HepG2 (cell line): ENCODE measurements at regions not wholly inside any gene's neighbourhood (a gene's known extent, or its start where the extent isn't known, plus 50 kb on each side); places are given as distances from the start of the nearest gene placed in this dataset.

ENCODE experiments used
- ATAC-seq: fragments of 200-7000 bp; cut with Tn5 transposase; 3 replicates; pipeline ENCODE4 v1.9.1; 2020; ENCODE audit warnings: mild to moderate bottlenecking, moderate library complexity
- BruUV-seq: library from RNA; stranded (reverse); fragments of 400-500 nt; replicated peaks from 2 replicates; lab custom pipeline; 2021; lab: Mats Ljungman, UMichigan
- CTCF ChIA-PET: fragments of 300-600 bp; formaldehyde crosslinking; extraction: SDS; loops from one replicate; lab custom pipeline; 2021; ENCODE audit warnings: low total read pairs, inconsistent platforms, low intra/inter-chr PET ratio; lab: Yijun Ruan, JAX
- POLR2A ChIA-PET: fragments of 350-600 bp; sonication (Branson Sonifier 250); formaldehyde crosslinking; loops from one replicate; lab custom pipeline; 2020; ENCODE audit warnings: antibody characterized with exemption, inconsistent platforms; lab: Yijun Ruan, JAX
- DNase-seq: peaks from one replicate; pipeline ENCODE4 v3.0.0-alpha.2; 2015; ENCODE audit warnings: low spot score
- FAIRE-seq: peaks from 3 replicates; lab custom pipeline; 2011; peaks lifted over from hg19 to GRCh38; lab: Jason Lieb, UNC
- H2AFZ ChIP-seq: one replicate; pipeline ENCODE4 v1.6.1; 2011; ENCODE audit warnings: low read length, inconsistent platforms
- H3K27ac ChIP-seq: fragments of 300-600 bp; 3 replicates; pipeline ENCODE4 v1.8.0; 2011; ENCODE audit warnings: mixed run types, mild to moderate bottlenecking, mixed read lengths, low read length, inconsistent platforms; ENCODE audit not compliant: insufficient read depth; ENCODE audit errors: extremely low read length
- H3K27me3 ChIP-seq, 2 experiments: fragments of 200-600 bp in 1 of 2; 2 replicates in 1 of 2; 3 replicates in 1 of 2; pipeline versions ENCODE4 v1.6.0 to v1.8.0; 2011; ENCODE audit warnings: low read length in 2 of 2, mild to moderate bottlenecking in 2 of 2, moderate library complexity in 2 of 2, inconsistent platforms in 1 of 2; ENCODE audit not compliant: insufficient read depth in 2 of 2, control insufficient read depth in 1 of 2
- H3K36me3 ChIP-seq, 2 experiments: fragments of 200-600 bp in 1 of 2; replicated peaks in 1 of 2; 2 replicates in 1 of 2; 3 replicates in 1 of 2; pipeline versions ENCODE4 v1.5.1 to v1.8.0; 2011; ENCODE audit warnings: low read length in 2 of 2, inconsistent platforms in 1 of 2; ENCODE audit not compliant: insufficient read depth in 2 of 2, control insufficient read depth in 1 of 2
- H3K4me1 ChIP-seq: 2 replicates; pipeline ENCODE4 v1.5.1; 2012; ENCODE audit warnings: low read length, inconsistent platforms; ENCODE audit not compliant: insufficient read depth
- H3K4me2 ChIP-seq: 2 replicates; pipeline ENCODE4 v1.6.0; 2011; ENCODE audit warnings: low read depth, low read length, inconsistent platforms
- H3K4me3 ChIP-seq, 3 experiments: fragments of 200-600 bp in 1 of 3; sonication (generic), shearing (Covaris generic) in 1 of 3; replicated peaks in 1 of 3; 2 replicates each; pipeline ENCODE4 v1.5.1; 2011 to 2016; ENCODE audit warnings: low read length in 3 of 3, inconsistent platforms in 2 of 3, low read depth in 2 of 3, mild to moderate bottlenecking in 2 of 3, control low read depth in 1 of 3, mixed read lengths in 1 of 3; ENCODE audit not compliant: insufficient read depth in 1 of 3
- H3K79me2 ChIP-seq: one replicate; pipeline ENCODE4 v1.6.1; 2011; ENCODE audit warnings: low read length, inconsistent platforms; ENCODE audit not compliant: insufficient read depth
- H3K9ac ChIP-seq: 2 replicates; pipeline ENCODE4 v1.6.0; 2011; ENCODE audit warnings: mild to moderate bottlenecking, low read depth, low read length, inconsistent platforms; ENCODE audit not compliant: insufficient read depth
- H3K9me3 ChIP-seq: 2 replicates; pipeline ENCODE4 v1.5.1; 2012; ENCODE audit warnings: mild to moderate bottlenecking, low read length
- H4K20me1 ChIP-seq: 2 replicates; pipeline ENCODE4 v1.6.0; 2011; ENCODE audit warnings: inconsistent platforms, mild to moderate bottlenecking, low read length, moderate library complexity; ENCODE audit not compliant: insufficient read depth
- SMARCC2 ChIP-seq: fragments of 450-650 bp; IDR thresholded peaks from 2 replicates; pipeline ENCODE4 v1.6.1; 2017; ENCODE audit warnings: antibody characterized with exemption, mild to moderate bottlenecking
- ZBTB42 ChIP-seq: sonication (generic); formaldehyde crosslinking; IDR thresholded peaks from 2 replicates; pipeline ENCODE4 v1.5.0; 2020; ENCODE audit warnings: mild to moderate bottlenecking, missing genetic modification reagents
- ZNF737 ChIP-seq: sonication (generic); formaldehyde crosslinking; IDR thresholded peaks from 2 replicates; pipeline ENCODE4 v1.5.0; 2020; ENCODE audit warnings: missing genetic modification reagents, mild to moderate bottlenecking, borderline replicate concordance
- WGBS: methylation state at CpG from one replicate; pipeline ENCODE4 v1.1.6; 2017; ENCODE audit warnings: low lambda C conversion rate; 5-methylcytosine and 5-hydroxymethylcytosine counted together
- in situ Hi-C: cut with HindIII; loops from 2 replicates; pipeline ENCODE4 v1.10.0; 2017; ENCODE audit warnings: low pct_unique_long_range_greater_than_20kb; ENCODE audit not compliant: extremely low pct_ligation_motif_present
- intact Hi-C: fragments of 100-400 bp; cut with micrococcal nuclease; formaldehyde crosslinking; loops from one replicate; pipeline ENCODE4 v1.10.0; 2022; ENCODE audit not compliant: unreplicated experiment
- TF ChIP-seq, protein P1 (sequence below): sonication (generic); formaldehyde crosslinking; IDR thresholded peaks from 2 replicates; pipeline ENCODE4 v1.8.1; 2022; ENCODE audit warnings: low read depth, mild to moderate bottlenecking, missing genetic modification reagents
- TF ChIP-seq, protein P2 (sequence below): sonication (generic); formaldehyde crosslinking; IDR thresholded peaks from 2 replicates; pipeline ENCODE4 v1.4.0; 2020; ENCODE audit warnings: low read depth, missing genetic modification reagents

DNA sequence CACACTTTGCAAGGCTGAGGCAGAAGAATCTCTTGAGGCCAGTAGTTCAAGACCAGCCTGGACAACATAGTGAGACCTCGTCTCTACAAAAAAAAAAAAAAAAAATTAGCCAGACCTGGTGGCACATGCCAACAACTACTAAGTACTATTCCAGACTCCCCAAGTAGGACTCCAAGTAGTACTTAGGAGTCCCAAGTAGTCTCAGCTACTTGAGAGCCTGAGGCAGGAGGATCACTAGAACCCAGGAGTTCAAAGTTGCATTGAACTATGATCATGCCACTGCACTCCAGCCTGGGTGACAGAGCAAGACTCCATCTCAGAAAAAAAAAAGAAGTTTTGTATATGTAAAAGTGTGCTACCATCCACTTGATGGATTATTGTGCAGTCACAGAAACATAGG lies 486.6 kb downstream of the SOX2 start:
- Histone ChIP-seq H3K9me3 (no peaks in the 10 kb centered on the region), H3K4me2 (no peak overlapping the region), H2AFZ (no peak overlapping the region), H3K4me3 (no peak overlapping the region), H3K27ac (no peak overlapping the region), H3K4me1 (no peaks in the 10 kb centered on the region), H4K20me1 (no peaks in the 10 kb centered on the region), H3K9ac (no peak overlapping the region), H3K36me3 (no peaks in the 10 kb centered on the region), H3K79me2 (no peaks in the 10 kb centered on the region), H3K27me3 (no peaks in the 10 kb centered on the region; a peak in 1 of 5 replicates)
- in situ Hi-C loops = no loop called here
- ChIA-PET CTCF (no interaction called here), POLR2A (no interaction called here)
- WGBS = 17% methylated on average over 1 of the region's 1 CpG
- no TSS peak for BruUV-seq
- intact Hi-C loops = no loop called here
- FAIRE-seq = no peak
- TF ChIP-seq ZBTB42 (CRISPR knock-in tag) (no peak), ZNF737 (CRISPR knock-in tag) (no peak), SMARCC2 (no peak)
- TF ChIP-seq, protein P1, sequence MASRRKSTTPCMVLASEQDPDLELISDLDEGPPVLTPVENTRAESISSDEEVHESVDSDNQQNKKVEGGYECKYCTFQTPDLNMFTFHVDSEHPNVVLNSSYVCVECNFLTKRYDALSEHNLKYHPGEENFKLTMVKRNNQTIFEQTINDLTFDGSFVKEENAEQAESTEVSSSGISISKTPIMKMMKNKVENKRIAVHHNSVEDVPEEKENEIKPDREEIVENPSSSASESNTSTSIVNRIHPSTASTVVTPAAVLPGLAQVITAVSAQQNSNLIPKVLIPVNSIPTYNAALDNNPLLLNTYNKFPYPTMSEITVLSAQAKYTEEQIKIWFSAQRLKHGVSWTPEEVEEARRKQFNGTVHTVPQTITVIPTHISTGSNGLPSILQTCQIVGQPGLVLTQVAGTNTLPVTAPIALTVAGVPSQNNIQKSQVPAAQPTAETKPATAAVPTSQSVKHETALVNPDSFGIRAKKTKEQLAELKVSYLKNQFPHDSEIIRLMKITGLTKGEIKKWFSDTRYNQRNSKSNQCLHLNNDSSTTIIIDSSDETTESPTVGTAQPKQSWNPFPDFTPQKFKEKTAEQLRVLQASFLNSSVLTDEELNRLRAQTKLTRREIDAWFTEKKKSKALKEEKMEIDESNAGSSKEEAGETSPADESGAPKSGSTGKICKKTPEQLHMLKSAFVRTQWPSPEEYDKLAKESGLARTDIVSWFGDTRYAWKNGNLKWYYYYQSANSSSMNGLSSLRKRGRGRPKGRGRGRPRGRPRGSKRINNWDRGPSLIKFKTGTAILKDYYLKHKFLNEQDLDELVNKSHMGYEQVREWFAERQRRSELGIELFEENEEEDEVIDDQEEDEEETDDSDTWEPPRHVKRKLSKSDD = no peak
- TF ChIP-seq, protein P2, sequence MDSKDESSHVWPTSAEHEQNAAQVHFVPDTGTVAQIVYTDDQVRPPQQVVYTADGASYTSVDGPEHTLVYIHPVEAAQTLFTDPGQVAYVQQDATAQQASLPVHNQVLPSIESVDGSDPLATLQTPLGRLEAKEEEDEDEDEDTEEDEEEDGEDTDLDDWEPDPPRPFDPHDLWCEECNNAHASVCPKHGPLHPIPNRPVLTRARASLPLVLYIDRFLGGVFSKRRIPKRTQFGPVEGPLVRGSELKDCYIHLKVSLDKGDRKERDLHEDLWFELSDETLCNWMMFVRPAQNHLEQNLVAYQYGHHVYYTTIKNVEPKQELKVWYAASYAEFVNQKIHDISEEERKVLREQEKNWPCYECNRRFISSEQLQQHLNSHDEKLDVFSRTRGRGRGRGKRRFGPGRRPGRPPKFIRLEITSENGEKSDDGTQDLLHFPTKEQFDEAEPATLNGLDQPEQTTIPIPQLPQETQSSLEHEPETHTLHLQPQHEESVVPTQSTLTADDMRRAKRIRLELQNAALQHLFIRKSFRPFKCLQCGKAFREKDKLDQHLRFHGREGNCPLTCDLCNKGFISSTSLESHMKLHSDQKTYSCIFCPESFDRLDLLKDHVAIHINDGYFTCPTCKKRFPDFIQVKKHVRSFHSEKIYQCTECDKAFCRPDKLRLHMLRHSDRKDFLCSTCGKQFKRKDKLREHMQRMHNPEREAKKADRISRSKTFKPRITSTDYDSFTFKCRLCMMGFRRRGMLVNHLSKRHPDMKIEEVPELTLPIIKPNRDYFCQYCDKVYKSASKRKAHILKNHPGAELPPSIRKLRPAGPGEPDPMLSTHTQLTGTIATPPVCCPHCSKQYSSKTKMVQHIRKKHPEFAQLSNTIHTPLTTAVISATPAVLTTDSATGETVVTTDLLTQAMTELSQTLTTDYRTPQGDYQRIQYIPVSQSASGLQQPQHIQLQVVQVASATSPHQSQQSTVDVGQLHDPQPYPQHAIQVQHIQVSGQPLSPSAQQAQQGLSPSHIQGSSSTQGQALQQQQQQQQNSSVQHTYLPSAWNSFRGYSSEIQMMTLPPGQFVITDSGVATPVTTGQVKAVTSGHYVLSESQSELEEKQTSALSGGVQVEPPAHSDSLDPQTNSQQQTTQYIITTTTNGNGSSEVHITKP (CRISPR knock-in tag) = no peak
- no peak for DNase-seq
- no peak for ATAC-seq
